ENCODE measurements at regions not wholly inside any gene's neighbourhood (a gene's known extent, or its start where the extent isn't known, plus 50 kb on each side); places are given as distances from the start of the nearest gene placed in this dataset.

GRCh38 chr12:82529101-82529500 lies 157.6 kb upstream of the TMTC2 start:
- no peak overlapping the region for H3K27ac ChIP-seq
- POLR2A ChIA-PET (ENCODE audit: low non-redundant PET): no interaction called here
- DNase-seq (ENCODE audit: low spot score): no peak
- no peak for TF ChIP-seq CTCF (conservative IDR thresholded peaks at IDR 0.05; ENCODE audit: low read depth)
- CTCF ChIA-PET: interaction anchor here (0.8 kb wide), 1 partner anchor 1588 kb away, joined by 3 read pairs; no protein-coding TSS in a partner anchor

GRCh38 chr12:82529954-82530353 lies 156.8 kb upstream of the TMTC2 start:
- no peak for DNase-seq (ENCODE audit: low spot score)
- CTCF ChIA-PET: no interaction called here
- no peak for TF ChIP-seq CTCF (conservative IDR thresholded peaks at IDR 0.05; ENCODE audit: low read depth)
- no peak overlapping the region for H3K27ac ChIP-seq
- POLR2A ChIA-PET (ENCODE audit: low non-redundant PET): no interaction called here

- no peak for DNase-seq (ENCODE audit: low spot score)
- CTCF ChIA-PET: no interaction called here
- TF ChIP-seq CTCF (conservative IDR thresholded peaks at IDR 0.05; ENCODE audit: low read depth): no peak
- no peak overlapping the region for H3K27ac ChIP-seq
- POLR2A ChIA-PET (ENCODE audit: low non-redundant PET): no interaction called here
These were observed 156.3 kb upstream of the TMTC2 start for GRCh38 chr12:82530394-82530793.

- POLR2A ChIA-PET (ENCODE audit: low non-redundant PET): no interaction called here
- no peak for DNase-seq (ENCODE audit: low spot score)
- no peak overlapping the region for H3K27ac ChIP-seq
- TF ChIP-seq CTCF (conservative IDR thresholded peaks at IDR 0.05; ENCODE audit: low read depth): no peak
- CTCF ChIA-PET: no interaction called here
These were observed 153.4 kb upstream of the TMTC2 start for GRCh38 chr12:82533341-82533740.

GRCh38 chr12:82537436-82537835 lies 149.3 kb upstream of the TMTC2 start:
- TF ChIP-seq CTCF (conservative IDR thresholded peaks at IDR 0.05; ENCODE audit: low read depth): no peak
- no peak for DNase-seq (ENCODE audit: low spot score)
- ChIA-PET CTCF (interaction anchor here (1.1 kb wide), 1 partner anchor 148 kb away, joined by 3 read pairs; no protein-coding TSS in a partner anchor), POLR2A (ENCODE audit: low non-redundant PET) (no interaction called here)
- H3K27ac ChIP-seq: no peak overlapping the region

GRCh38 chr12:82554529-82554928 lies 132.2 kb upstream of the TMTC2 start:
- no peak overlapping the region for H3K27ac ChIP-seq
- no peak for DNase-seq (ENCODE audit: low spot score)
- ChIA-PET CTCF (no interaction called here), POLR2A (ENCODE audit: low non-redundant PET) (no interaction called here)
- TF ChIP-seq CTCF (conservative IDR thresholded peaks at IDR 0.05; ENCODE audit: low read depth): no peak

GRCh38 chr12:82555699-82556098 lies 131.0 kb upstream of the TMTC2 start:
- ChIA-PET CTCF (no interaction called here), POLR2A (ENCODE audit: low non-redundant PET) (no interaction called here)
- TF ChIP-seq CTCF (conservative IDR thresholded peaks at IDR 0.05; ENCODE audit: low read depth): no peak
- H3K27ac ChIP-seq: no peak overlapping the region
- no peak for DNase-seq (ENCODE audit: low spot score)
